Activated naive CD8-positive, alpha-beta T cell treated with anti-CD3 and anti-CD28 coated beads, Interleukin-2, amount 50 U/mL, for 24 hours (primary cell): ENCODE measurements at regions not wholly inside any gene's neighbourhood (a gene's known extent, or its start where the extent isn't known, plus 50 kb on each side); places are given as distances from the start of the nearest gene placed in this dataset.

Experiments used
- ATAC-seq: fragments of 150-1000 bp; cut with Tn5 transposase; one replicate; pipeline ENCODE4 v1.10.0; 2021
- DNase-seq: peaks from one replicate; pipeline ENCODE4 v3.0.0; 2021
- H3K27ac Mint-ChIP-seq: one replicate; pipeline ENCODE4 v1.8.0; 2021; ENCODE audit warnings: mild to moderate bottlenecking, mixed read lengths
- H3K27me3 Mint-ChIP-seq: one replicate; pipeline ENCODE4 v1.8.0; 2021; ENCODE audit warnings: mixed read lengths
- H3K36me3 Mint-ChIP-seq: one replicate; pipeline ENCODE4 v1.8.0; 2021; ENCODE audit warnings: low read depth, mixed read lengths
- H3K4me1 Mint-ChIP-seq: one replicate; pipeline ENCODE4 v1.8.0; 2021; ENCODE audit warnings: mixed read lengths
- H3K4me3 Mint-ChIP-seq: one replicate; pipeline ENCODE4 v1.8.0; 2021; ENCODE audit warnings: mild to moderate bottlenecking, moderate library complexity, mixed read lengths
- H3K9me3 Mint-ChIP-seq: one replicate; pipeline ENCODE4 v1.8.0; 2021; ENCODE audit warnings: mixed read lengths

DNA sequence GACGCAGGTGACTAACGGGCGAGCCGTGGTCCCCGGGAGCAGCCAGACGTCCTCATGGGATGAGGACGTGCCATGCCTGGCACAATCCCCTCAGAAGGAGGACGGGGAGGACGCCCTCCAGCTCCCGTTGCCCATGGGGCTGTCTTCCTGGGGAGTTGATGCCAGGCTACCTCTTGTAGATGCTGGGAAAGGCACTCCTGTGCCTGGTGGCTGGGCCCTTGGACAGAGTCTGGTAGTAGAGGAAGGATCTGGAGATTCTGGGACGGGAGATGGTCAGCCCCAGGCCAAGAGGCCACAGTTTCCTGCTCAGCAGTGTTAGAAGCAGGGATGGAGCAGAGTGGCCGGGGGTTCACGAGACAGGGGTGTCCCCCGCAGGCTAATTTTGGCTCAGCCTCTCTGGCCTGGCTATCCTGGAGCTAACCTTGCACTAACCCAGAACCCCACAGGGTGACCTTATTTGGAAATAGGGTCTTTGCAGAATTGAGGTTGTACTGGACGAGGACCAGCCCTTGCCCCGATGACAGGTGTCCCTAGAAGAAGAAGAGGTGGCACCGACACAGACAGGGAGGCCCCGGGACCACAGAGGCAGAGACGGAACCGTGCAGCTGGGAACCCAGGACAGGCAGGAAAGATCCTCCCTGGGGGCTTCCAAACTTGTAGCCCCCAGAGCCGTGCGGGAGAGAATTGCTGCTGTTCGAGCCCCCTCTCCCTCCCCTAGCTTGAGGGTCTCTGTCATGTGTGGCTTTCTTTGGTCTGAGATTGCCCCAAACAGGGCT is 50.1 kb upstream of the ADRA2C start:
- H3K27me3 Mint-ChIP-seq = peaks cover 21% of the 10 kb centered on the region
- ATAC-seq = no peak
- no peak for DNase-seq
- H3K27ac Mint-ChIP-seq = no peak overlapping the region
- H3K36me3 Mint-ChIP-seq = no peaks in the 10 kb centered on the region
- H3K9me3 Mint-ChIP-seq = peaks cover 10% of the 10 kb centered on the region
- no peak overlapping the region for H3K4me3 Mint-ChIP-seq
- H3K4me1 Mint-ChIP-seq = no peaks in the 10 kb centered on the region

DNA sequence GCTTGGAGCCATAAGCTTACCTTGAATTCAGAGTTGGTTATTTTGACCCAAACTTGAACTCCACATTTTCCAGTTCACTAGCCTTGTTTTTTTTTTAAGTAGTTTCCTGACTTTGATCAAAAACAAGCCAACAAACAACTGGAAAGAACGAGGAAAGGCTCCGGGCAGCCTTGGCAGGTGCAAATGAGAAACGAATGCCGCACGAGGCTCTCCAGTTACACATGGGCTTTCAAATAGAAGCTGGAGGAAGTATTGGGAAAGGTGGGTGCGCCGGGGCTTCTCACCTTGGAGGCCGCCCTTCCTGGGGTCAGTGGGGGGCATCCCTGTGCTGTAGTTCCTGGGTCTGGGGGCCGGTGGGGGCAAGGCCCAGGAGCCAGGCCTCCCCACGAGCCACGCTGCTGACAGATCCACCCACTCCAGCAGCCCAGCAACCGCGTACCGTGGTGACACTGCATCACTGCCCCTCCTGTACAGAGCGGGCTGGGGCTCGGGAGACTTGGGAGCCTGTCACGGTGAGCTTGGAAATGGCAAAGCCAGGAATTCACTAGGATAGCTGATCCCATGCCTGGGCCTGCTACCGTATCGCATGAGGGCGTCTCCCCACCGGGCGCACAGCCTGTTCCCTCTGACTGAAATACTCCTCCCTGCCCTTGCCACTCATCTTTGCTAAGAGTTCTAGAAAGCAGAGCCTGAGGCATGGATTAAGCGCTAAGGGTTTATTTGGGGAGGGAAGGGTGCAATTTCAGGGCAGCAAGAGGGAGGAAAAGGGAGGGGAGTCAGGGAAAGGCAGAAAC is 50.9 kb upstream of the ADRA2C start:
- H3K36me3 Mint-ChIP-seq = no peaks in the 10 kb centered on the region
- H3K27ac Mint-ChIP-seq = no peak overlapping the region
- H3K9me3 Mint-ChIP-seq = peaks cover 10% of the 10 kb centered on the region
- peaks cover 18% of the 10 kb centered on the region for H3K27me3 Mint-ChIP-seq
- DNase-seq = no peak
- no peak for ATAC-seq
- H3K4me1 Mint-ChIP-seq = no peaks in the 10 kb centered on the region
- no peak overlapping the region for H3K4me3 Mint-ChIP-seq

DNA sequence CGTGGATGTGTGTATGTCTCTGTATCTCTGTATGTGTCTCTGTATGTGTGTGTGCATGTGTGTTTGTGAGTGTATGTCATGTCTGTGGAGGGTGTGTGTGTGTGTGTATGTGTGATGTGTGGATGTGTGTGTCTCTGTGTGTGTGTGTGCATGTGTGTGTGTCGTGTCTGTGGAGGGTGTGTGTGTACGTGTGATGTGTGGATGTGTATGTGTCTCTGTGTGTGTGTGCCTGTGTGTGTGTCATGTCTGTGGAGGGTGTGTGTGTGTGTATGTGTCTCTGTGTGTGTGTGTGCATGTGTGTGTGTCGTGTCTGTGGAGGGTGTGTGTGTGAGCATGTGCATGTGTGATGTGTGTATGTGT is 51.6 kb upstream of the ADRA2C start:
- no peaks in the 10 kb centered on the region for H3K4me1 Mint-ChIP-seq
- H3K27ac Mint-ChIP-seq = no peak overlapping the region
- ATAC-seq = no peak

DNA sequence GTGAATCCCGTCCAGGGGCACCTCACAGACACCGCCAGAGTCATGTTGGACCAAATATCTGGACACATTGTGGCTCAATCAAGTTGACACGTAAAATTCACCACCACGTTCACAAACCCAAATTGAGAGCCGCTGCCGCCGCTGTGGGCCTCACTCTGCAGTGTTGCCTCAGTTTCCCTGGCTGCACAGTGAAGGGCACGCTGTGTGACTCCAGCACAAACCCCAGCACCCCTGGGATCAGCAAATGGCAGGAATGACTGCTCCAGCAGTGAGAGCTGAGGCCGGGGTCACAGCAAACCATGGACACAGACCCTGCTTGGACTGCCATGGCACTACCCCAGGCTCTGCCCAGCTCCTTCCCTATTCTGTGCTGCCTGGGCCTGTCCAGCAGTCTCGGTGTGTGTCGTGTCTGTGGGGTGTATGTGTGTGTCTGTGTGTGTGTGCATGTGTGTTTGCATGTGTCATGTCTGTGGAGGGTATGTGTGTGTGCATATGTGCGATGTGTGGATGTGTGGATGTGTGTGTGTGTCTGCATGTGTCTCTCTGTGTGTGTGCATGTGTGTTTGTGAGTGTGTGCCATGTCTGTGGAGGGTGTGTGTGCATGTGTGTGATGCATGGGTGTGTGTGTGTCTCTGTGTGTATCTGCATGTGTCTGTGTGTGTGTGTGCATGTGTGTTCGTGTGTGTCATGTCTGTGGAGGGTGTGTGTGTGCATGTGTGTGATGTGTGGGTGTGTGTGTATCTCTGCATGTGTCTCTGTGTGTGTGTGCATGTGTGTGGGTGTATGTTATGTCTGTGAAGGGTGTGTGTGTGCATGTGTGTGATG is 52.2 kb upstream of the ADRA2C start:
- H3K4me3 Mint-ChIP-seq = no peak overlapping the region
- ATAC-seq = no peak

More for the DNA sequence above, 51.6 kb upstream of the ADRA2C start:
- DNase-seq = no peak
- H3K4me3 Mint-ChIP-seq = no peak overlapping the region
- H3K9me3 Mint-ChIP-seq = peaks cover 10% of the 10 kb centered on the region
- peaks cover 13% of the 10 kb centered on the region for H3K27me3 Mint-ChIP-seq
- no peaks in the 10 kb centered on the region for H3K36me3 Mint-ChIP-seq

DNA sequence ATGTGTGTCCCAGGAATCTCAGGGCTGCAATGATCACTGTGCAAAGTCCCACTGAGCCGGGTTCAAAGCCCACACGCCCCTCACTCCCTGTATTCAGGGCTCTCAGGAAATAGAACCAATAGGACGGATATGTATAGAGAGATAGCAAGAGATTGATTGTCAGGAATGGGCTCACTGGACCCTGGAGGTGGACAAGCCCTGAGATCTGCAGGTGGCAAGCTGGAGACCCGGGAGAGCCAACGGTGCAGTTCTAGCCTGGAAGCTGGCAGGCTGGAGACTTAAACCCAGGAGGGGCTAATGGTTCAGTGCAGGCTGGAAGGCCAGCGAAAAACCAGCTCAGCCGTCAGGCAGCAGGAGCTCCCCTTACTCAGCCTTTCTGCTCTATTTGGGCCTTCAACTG is 52.8 kb upstream of the ADRA2C start:
- Mint-ChIP-seq H3K9me3 (peaks cover 6% of the 10 kb centered on the region), H3K27ac (no peak overlapping the region), H3K4me3 (no peak overlapping the region), H3K36me3 (no peaks in the 10 kb centered on the region), H3K4me1 (no peaks in the 10 kb centered on the region), H3K27me3 (peaks cover 8% of the 10 kb centered on the region)
- DNase-seq (no peak), ATAC-seq (no peak)

More for the DNA sequence above, 52.2 kb upstream of the ADRA2C start:
- H3K4me1 Mint-ChIP-seq = no peaks in the 10 kb centered on the region
- no peak for DNase-seq
- peaks cover 9% of the 10 kb centered on the region for H3K9me3 Mint-ChIP-seq
- H3K27me3 Mint-ChIP-seq = peaks cover 11% of the 10 kb centered on the region
- no peak overlapping the region for H3K27ac Mint-ChIP-seq
- H3K36me3 Mint-ChIP-seq = no peaks in the 10 kb centered on the region

DNA sequence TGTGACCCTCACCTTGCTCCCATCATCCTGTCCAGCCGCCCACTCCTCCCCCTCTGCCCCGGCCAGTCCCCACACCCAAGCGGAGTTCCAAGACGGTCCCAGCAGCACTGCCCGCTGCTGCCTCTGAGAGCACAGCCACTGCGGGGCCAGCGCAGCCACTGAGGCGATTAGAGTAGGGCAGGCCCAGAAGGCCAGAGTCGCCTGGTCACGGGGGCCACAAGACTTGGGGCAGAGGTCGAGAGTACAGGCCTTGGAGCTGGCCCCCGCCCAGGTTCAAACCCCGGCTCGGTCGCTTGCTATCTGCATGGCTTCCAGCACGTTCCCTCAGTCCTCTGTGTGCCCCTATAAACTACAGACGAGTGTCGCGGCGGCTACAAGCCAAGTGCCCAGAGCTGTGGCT is 53.2 kb upstream of the ADRA2C start:
- DNase-seq (no peak), ATAC-seq (no peak)
- H3K9me3 Mint-ChIP-seq = peaks cover 1% of the 10 kb centered on the region
- no peak overlapping the region for H3K27ac Mint-ChIP-seq
- no peaks in the 10 kb centered on the region for H3K36me3 Mint-ChIP-seq
- peaks cover 4% of the 10 kb centered on the region for H3K27me3 Mint-ChIP-seq
- H3K4me3 Mint-ChIP-seq = no peak overlapping the region
- no peaks in the 10 kb centered on the region for H3K4me1 Mint-ChIP-seq

DNA sequence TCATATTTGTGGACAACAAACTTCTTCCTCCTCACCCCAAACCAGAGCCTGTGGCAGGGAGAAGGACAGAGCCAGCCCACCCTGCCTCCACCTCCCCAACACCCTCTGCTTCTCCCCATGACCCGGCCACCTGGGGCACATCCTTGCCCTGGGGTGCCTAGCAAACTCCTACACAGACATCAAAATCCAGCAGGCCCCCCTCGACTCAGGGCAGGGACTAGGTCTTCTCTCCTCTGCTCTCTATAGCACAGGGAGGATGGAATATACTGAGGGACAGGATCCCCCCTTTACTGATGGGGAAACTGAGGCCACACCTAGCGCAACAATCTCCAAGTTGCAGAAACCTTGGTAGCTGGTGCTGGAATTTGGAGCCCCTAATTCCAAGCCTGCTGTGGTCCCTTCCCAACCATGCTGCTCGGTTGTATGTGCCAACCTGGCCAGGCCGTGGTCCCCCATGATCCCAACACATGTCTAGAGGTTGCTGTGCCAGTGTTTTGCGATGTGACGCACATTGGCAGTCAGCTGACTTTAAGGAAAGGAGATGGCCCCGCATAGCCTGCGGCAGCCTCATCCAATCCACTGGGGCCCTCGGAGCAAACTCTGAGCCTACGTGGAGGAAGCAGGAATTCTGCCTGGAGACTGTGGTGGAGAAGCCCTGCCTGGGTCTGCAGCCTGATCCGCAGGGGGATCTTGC is 53.9 kb upstream of the ADRA2C start:
- Mint-ChIP-seq H3K4me3 (no peak overlapping the region), H3K27me3 (peaks cover 1% of the 10 kb centered on the region), H3K27ac (no peak overlapping the region), H3K9me3 (no peaks in the 10 kb centered on the region), H3K4me1 (no peaks in the 10 kb centered on the region), H3K36me3 (no peaks in the 10 kb centered on the region)
- ATAC-seq = no peak
- DNase-seq = no peak

DNA sequence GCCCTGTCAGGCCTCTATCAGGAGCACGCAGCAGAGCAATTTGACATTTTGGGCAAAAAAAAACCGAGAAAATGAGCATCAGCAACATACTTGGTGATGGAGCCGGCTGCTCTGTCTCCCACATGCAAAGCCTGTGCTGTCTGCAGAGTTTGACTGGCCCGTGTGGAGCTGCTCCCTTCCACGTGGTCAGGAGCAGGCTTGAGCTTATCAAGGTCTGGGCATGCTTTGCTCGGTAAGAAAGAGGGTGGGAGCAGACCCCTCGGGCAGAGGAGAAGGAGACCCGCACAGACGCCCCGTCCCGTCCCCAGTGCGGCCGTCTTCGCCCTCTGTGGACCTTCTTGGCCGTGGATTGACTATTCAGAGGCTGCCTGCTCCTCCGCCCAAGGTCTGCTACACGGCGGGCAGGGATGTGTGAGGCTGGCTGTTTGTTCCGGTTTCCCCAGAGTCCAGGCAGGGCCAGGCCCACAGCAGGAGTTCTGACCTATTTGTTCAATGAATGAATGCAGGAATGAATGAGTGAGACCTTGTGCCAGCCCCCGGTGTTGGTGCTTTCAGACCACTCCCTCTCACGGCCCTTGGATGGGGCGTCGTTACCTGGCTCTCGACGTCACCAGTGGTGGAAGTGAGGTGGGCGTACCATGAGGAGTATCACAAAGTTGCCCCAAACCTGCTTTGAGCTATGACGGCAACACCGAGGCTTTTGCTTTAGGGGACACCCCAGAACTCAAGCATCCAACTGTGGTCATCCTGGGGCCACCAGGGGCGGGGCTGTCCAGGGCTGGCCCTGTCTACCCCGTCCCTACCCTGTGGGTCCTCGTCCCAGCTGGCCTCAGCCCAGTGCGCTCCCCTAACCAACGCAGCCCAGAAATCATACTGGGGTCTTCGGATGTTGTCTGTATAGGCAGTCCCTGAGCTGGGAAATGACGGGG is 54.7 kb upstream of the ADRA2C start:
- Mint-ChIP-seq H3K4me1 (no peaks in the 10 kb centered on the region), H3K9me3 (no peaks in the 10 kb centered on the region), H3K36me3 (no peaks in the 10 kb centered on the region), H3K27me3 (peaks cover 1% of the 10 kb centered on the region), H3K4me3 (no peak overlapping the region), H3K27ac (no peak overlapping the region)
- DNase-seq (no peak), ATAC-seq (no peak)

DNA sequence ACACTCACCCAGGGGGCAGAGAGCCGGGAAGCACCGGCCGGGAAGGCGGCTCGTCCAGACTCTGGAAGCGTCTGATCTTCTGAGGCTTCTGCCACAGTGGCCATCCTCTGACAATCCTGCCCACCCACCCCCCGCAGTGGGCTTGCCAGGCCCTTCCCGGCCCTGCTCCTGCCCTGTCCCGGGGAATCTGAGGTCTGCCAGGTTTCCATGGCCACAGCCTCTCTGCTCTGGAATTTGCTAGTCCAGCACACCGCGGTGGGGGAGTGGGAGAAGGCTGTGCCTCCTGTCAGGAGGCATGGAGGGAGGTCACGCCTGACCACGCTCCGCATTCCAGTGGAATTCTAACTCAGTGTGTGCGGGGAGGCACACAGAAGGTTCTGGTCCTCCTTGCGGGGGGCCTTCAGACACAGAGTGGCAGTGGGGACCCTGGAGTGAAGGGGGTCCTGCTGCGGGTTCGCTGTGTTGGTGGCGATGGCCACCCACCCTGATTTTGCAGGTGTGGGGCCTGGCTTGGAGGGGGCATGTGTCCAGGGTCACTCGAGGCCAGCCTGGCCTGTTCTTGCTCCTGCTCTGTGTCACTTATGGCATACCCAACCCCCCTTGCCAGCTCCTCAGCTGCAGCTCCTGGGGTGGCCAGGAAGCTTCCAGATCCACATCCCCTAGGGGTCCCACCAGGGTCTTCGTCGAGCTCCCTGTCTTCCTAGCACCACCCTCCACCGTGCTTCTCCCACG is 55.6 kb upstream of the ADRA2C start:
- no peak overlapping the region for H3K27ac Mint-ChIP-seq
- H3K27me3 Mint-ChIP-seq = peaks cover 4% of the 10 kb centered on the region
- no peaks in the 10 kb centered on the region for H3K4me1 Mint-ChIP-seq
- no peak overlapping the region for H3K4me3 Mint-ChIP-seq
- H3K36me3 Mint-ChIP-seq = no peaks in the 10 kb centered on the region
- H3K9me3 Mint-ChIP-seq = no peaks in the 10 kb centered on the region
- ATAC-seq = no peak
- DNase-seq = no peak

DNA sequence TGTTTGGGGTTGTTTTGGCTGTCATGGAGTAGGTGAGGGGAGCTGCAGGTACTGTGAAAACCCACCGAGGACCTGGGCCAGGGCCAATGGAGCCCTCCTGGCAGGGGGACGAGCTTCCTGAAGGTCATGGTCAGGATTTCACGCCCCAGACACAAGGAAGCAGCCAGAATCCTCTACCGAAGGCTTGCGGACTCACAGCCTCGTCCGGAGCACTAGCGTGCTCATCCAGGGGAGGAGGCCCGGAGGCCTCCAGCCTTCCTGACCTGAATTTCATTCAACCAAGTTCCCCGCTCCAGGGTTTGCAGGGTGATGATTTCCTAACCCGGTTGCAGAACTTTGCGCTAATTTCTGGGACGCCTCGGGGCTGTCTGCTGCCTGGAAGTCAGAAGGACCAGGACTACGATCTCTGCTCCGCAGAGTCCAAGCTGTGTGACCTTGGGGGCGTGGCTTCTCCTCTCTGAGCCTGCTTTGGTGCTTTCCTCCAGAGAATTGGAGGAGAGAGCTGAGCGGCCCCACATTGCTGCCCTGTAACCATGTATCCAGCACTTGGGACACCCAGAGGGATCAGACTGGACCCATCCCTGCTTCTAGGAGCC is 56.2 kb upstream of the ADRA2C start:
- Mint-ChIP-seq H3K27ac (no peak overlapping the region), H3K27me3 (peaks cover 4% of the 10 kb centered on the region), H3K9me3 (no peaks in the 10 kb centered on the region), H3K4me3 (no peak overlapping the region), H3K36me3 (no peaks in the 10 kb centered on the region), H3K4me1 (no peaks in the 10 kb centered on the region)
- DNase-seq = no peak
- no peak for ATAC-seq

DNA sequence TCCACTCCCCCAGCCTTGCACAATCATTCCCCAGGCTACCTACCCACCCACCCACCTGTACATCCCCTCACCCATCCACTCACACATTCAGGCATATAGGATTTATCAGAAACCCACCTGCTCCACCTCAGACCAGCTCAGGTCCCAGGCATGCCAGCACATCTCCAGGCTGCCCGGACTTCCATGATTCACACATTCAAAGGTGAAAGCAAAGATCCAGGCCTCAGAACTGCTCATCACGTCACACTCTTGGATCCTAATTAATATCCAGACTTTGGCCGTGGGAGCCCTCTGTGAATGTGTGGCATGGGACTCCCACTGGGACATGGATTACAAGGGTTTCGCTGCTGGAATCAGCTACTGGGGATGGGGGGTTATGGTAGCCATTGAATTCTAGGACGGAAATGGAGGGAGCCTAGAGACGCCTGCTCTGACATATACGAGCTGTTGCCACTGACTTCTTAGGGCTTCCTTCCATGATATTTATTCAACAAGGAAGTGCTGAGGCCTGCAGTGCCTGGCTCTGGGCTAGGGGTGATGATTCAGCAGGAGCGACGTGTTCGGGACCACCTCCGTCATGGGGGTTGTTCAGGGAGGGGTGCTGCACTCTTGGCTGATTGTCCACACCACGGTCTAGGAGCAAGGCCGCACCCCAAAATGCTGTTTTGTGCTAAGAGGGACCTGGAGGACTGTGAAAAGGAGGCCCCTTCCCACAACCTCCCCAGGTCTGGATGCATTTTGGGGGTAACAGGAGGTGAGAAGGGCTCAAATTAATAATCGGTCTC is 56.9 kb upstream of the ADRA2C start:
- ATAC-seq (no peak), DNase-seq (no peak)
- Mint-ChIP-seq H3K36me3 (no peaks in the 10 kb centered on the region), H3K4me3 (no peak overlapping the region), H3K4me1 (no peaks in the 10 kb centered on the region), H3K9me3 (no peaks in the 10 kb centered on the region), H3K27me3 (peaks cover 8% of the 10 kb centered on the region), H3K27ac (no peak overlapping the region)

DNA sequence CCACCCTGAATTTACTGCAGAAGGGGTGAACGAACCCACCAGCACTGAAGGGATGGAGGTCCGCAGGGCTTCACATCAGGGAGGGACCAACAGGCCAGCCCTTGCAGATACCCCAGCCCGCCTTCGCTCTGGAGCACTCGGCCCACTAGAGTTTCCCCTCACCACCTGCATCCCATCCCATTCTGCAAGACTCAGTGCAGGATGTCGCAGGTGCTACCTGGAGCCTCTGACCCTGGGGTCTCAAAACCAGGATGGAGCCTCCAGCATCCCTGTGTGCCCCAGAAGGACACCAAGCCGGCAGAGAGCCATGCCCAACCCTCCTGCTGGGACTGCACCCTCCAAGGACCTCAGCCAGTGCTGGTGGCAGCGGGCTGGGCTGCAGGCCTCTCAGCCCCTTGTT is 57.6 kb upstream of the ADRA2C start:
- DNase-seq (no peak), ATAC-seq (no peak)
- no peaks in the 10 kb centered on the region for H3K9me3 Mint-ChIP-seq
- H3K27me3 Mint-ChIP-seq = peaks cover 13% of the 10 kb centered on the region
- no peaks in the 10 kb centered on the region for H3K36me3 Mint-ChIP-seq
- H3K4me3 Mint-ChIP-seq = no peak overlapping the region
- no peak overlapping the region for H3K27ac Mint-ChIP-seq
- no peaks in the 10 kb centered on the region for H3K4me1 Mint-ChIP-seq
